Kidney (tissue), 13 donors: ENCODE measurements at regions not wholly inside any gene's neighbourhood (a gene's known extent, or its start where the extent isn't known, plus 50 kb on each side); places are given as distances from the start of the nearest gene placed in this dataset.

Experiments used
- DNase-seq, 5 donors: peaks; one replicate each; pipeline ENCODE4 v3.0.0-alpha.2; 2013 to 2020
- FAIRE-seq: peaks from 2 replicates; lab custom pipeline; 2012; peaks lifted over from hg19 to GRCh38; lab: Jason Lieb, UNC
- H3K27ac ChIP-seq, 2 donors: one replicate each; pipeline ENCODE4 v1.7.0; 2013; ENCODE audit warnings: low read depth in 2 of 2, low read length in 2 of 2, inconsistent platforms in 1 of 2
- H3K27me3 ChIP-seq: one replicate; pipeline ENCODE4 v1.7.1; 2013; ENCODE audit warnings: low read length, inconsistent platforms; ENCODE audit not compliant: control insufficient read depth, insufficient read depth
- H3K36me3 ChIP-seq, 3 donors: one replicate each; pipeline versions ENCODE4 v1.7.0 to v1.7.1; 2013; ENCODE audit warnings: low read length in 3 of 3, control low read depth in 1 of 3, inconsistent platforms in 1 of 3; ENCODE audit not compliant: insufficient read depth in 3 of 3, control insufficient read depth in 2 of 3
- H3K4me1 ChIP-seq, 3 donors: one replicate each; pipeline versions ENCODE4 v1.7.0 to v1.7.1; 2013; ENCODE audit warnings: low read length in 3 of 3, inconsistent platforms in 1 of 3, low read depth in 1 of 3; ENCODE audit not compliant: control insufficient read depth in 2 of 3, insufficient read depth in 2 of 3
- H3K4me3 ChIP-seq, 3 donors: one replicate each; pipeline versions ENCODE4 v1.7.0 to v1.8.1; 2013; ENCODE audit warnings: low read length in 3 of 3, control low read depth in 1 of 3, inconsistent platforms in 1 of 3
- H3K9ac ChIP-seq, 3 donors: one replicate each; pipeline versions ENCODE4 v1.7.0 to v1.7.1; 2013; ENCODE audit warnings: low read length in 3 of 3, control low read depth in 1 of 3, inconsistent platforms in 1 of 3
- H3K9me3 ChIP-seq, 3 donors: one replicate each; pipeline versions ENCODE4 v1.7.0 to v1.7.1; 2013; ENCODE audit warnings: low read length in 3 of 3, control low read depth in 1 of 3, inconsistent platforms in 1 of 3; ENCODE audit not compliant: control insufficient read depth in 2 of 3, insufficient read depth in 1 of 3
- CTCF ChIP-seq: IDR thresholded peaks from 3 replicates; pipeline ENCODE4 v1.5.1; 2012; ENCODE audit warnings: mild to moderate bottlenecking, moderate library complexity, borderline replicate concordance; ENCODE audit not compliant: insufficient read depth; ENCODE audit errors: extremely low read depth
- intact Hi-C: fragments of 100-400 bp; cut with DNase I; formaldehyde crosslinking; loops from one replicate; pipeline ENCODE4 v1.11.1; 2022
- donor health status: control.
- donor health status: control.
- donor health status: control.
- donor health status: control.
- donor health status: control.
- donor health status: DM: yes; HTN: yes; CAD: no.
- donor health status: Normal renal cell carcinoma (clear cell type).

GRCh38 chr10:118107541-118107940 lies 60.8 kb upstream of the RAB11FIP2 start:
- Histone ChIP-seq H3K36me3 (no peaks in the 10 kb centered on the region), H3K9me3 (no peaks in the 10 kb centered on the region), H3K27ac (no peak overlapping the region), H3K4me1 (no peaks in the 10 kb centered on the region), H3K27me3 (no peaks in the 10 kb centered on the region), H3K4me3 (no peak overlapping the region), H3K9ac (no peak overlapping the region)
- intact Hi-C loops = no loop called here
- FAIRE-seq = no peak
- no peak for TF ChIP-seq CTCF
- no peak for DNase-seq

GRCh38 chr10:118107040-118107439 lies 60.3 kb upstream of the RAB11FIP2 start:
- no peak overlapping the region for H3K27ac ChIP-seq
- H3K4me3 ChIP-seq = no peak overlapping the region
- FAIRE-seq (no peak), DNase-seq (no peak)
- H3K27me3 ChIP-seq = no peaks in the 10 kb centered on the region
- H3K4me1 ChIP-seq = no peaks in the 10 kb centered on the region
- TF ChIP-seq CTCF = no peak
- no peaks in the 10 kb centered on the region for H3K9me3 ChIP-seq
- no peaks in the 10 kb centered on the region for H3K36me3 ChIP-seq
- intact Hi-C loops = no loop called here
- H3K9ac ChIP-seq = no peak overlapping the region

- H3K27ac ChIP-seq = no peak overlapping the region
- H3K9ac ChIP-seq = no peak overlapping the region
- peak; percentile 50 for TF ChIP-seq CTCF
- no peak overlapping the region for H3K4me3 ChIP-seq
- H3K36me3 ChIP-seq = no peaks in the 10 kb centered on the region
- FAIRE-seq (no peak), DNase-seq (peak in 3 of 5 donors; percentile 21 to 74 (median 37))
- no peaks in the 10 kb centered on the region for H3K4me1 ChIP-seq
- intact Hi-C loops = no loop called here
- H3K27me3 ChIP-seq = no peaks in the 10 kb centered on the region
- no peaks in the 10 kb centered on the region for H3K9me3 ChIP-seq
Observed at GRCh38 chr10:118106426-118106825, 59.7 kb upstream of the RAB11FIP2 start.

GRCh38 chr10:118102121-118102520 lies 55.4 kb upstream of the RAB11FIP2 start:
- no peaks in the 10 kb centered on the region for H3K4me1 ChIP-seq
- no peak overlapping the region for H3K27ac ChIP-seq
- no peaks in the 10 kb centered on the region for H3K9me3 ChIP-seq
- no peaks in the 10 kb centered on the region for H3K36me3 ChIP-seq
- H3K4me3 ChIP-seq = no peak overlapping the region
- no peak overlapping the region for H3K9ac ChIP-seq
- DNase-seq (no peak), FAIRE-seq (no peak)
- intact Hi-C loops = no loop called here
- no peak for TF ChIP-seq CTCF
- no peaks in the 10 kb centered on the region for H3K27me3 ChIP-seq
